WTC11 (cell line): ENCODE measurements at regions not wholly inside any gene's neighbourhood (a gene's known extent, or its start where the extent isn't known, plus 50 kb on each side); places are given as distances from the start of the nearest gene placed in this dataset.

Source experiments
- ATAC-seq: fragments of 200-7000 bp; cut with Tn5 transposase; 2 replicates; pipeline ENCODE4 v1.10.0; 2021; ENCODE audit warnings: mild to moderate bottlenecking, moderate library complexity
- CTCF ChIA-PET: fragments of 300-600 bp; sonication (Branson Sonifier 250); formaldehyde crosslinking; loops from one replicate; lab custom pipeline; 2021; ENCODE audit warnings: antibody characterized with exemption; lab: Charles Lee
- POLR2A ChIA-PET: fragments of 350-600 bp; sonication (Branson Sonifier 250); formaldehyde crosslinking; loops from one replicate; lab custom pipeline; 2021; ENCODE audit warnings: antibody characterized with exemption; lab: Charles Lee
- DNase-seq: peaks from one replicate; pipeline ENCODE4 v3.0.0; 2021; ENCODE audit warnings: low spot score
- H3K27ac Mint-ChIP-seq: 2 replicates; pipeline ENCODE4 v1.8.0; 2021; ENCODE audit warnings: mixed read lengths
- H3K27me3 Mint-ChIP-seq: 2 replicates; pipeline ENCODE4 v1.8.0; 2021; ENCODE audit warnings: low read depth, mild to moderate bottlenecking, moderate library complexity, mixed read lengths
- H3K36me3 Mint-ChIP-seq: 2 replicates; pipeline ENCODE4 v1.8.0; 2021; ENCODE audit warnings: mixed read lengths
- H3K4me1 Mint-ChIP-seq: 2 replicates; pipeline ENCODE4 v1.8.0; 2022; ENCODE audit warnings: mixed read lengths
- H3K4me3 Mint-ChIP-seq: 2 replicates; pipeline ENCODE4 v1.8.0; 2021; ENCODE audit warnings: mild to moderate bottlenecking, moderate library complexity, mixed read lengths
- H3K9me3 Mint-ChIP-seq: 2 replicates; pipeline ENCODE4 v1.8.0; 2021; ENCODE audit warnings: mixed read lengths
- ATF6 ChIP-seq: sonication (generic); formaldehyde crosslinking; IDR thresholded peaks from 2 replicates; pipeline ENCODE4 v1.8.1; 2023; ENCODE audit warnings: mild to moderate bottlenecking, missing genetic modification reagents
- CREB1 ChIP-seq: sonication (generic); formaldehyde crosslinking; IDR thresholded peaks from 2 replicates; pipeline ENCODE4 v1.8.0; 2023; ENCODE audit warnings: mild to moderate bottlenecking, missing genetic modification reagents
- E2F4 ChIP-seq: sonication (generic); formaldehyde crosslinking; IDR thresholded peaks from 2 replicates; pipeline ENCODE4 v1.8.1; 2022; ENCODE audit warnings: low read depth, mild to moderate bottlenecking, moderate library complexity, missing genetic modification reagents, borderline replicate concordance
- FOXJ3 ChIP-seq: sonication (generic); formaldehyde crosslinking; IDR thresholded peaks from 2 replicates; pipeline ENCODE4 v1.9.0; 2021; ENCODE audit warnings: missing genetic modification reagents, mild to moderate bottlenecking, borderline replicate concordance
- GABPB1 ChIP-seq: sonication (generic); formaldehyde crosslinking; IDR thresholded peaks from 2 replicates; pipeline ENCODE4 v1.8.1; 2023; ENCODE audit warnings: mild to moderate bottlenecking, missing genetic modification reagents
- HMGXB4 ChIP-seq: sonication (generic); formaldehyde crosslinking; IDR thresholded peaks from 2 replicates; pipeline ENCODE4 v1.8.1; 2023; ENCODE audit warnings: mild to moderate bottlenecking, moderate library complexity, missing genetic modification reagents
- MLX ChIP-seq: sonication (generic); formaldehyde crosslinking; IDR thresholded peaks from 2 replicates; pipeline ENCODE4 v1.8.1; 2023; ENCODE audit warnings: mild to moderate bottlenecking, missing genetic modification reagents, moderate library complexity
- NFATC4 ChIP-seq: fragments of 250-450 bp; sonication (Bioruptor Pico); IDR thresholded peaks from 2 replicates; pipeline ENCODE4 v1.9.0; 2021; ENCODE audit warnings: mild to moderate bottlenecking
- NFYB ChIP-seq: sonication (generic); formaldehyde crosslinking; conservative IDR thresholded peaks from 2 replicates; pipeline ENCODE4 v1.8.0; 2022; ENCODE audit warnings: low read depth, missing genetic modification reagents
- NR1H2 ChIP-seq: sonication (generic); formaldehyde crosslinking; IDR thresholded peaks from 2 replicates; pipeline ENCODE4 v1.9.0; 2021; ENCODE audit warnings: mild to moderate bottlenecking, moderate library complexity, missing genetic modification reagents
- PRDM15 ChIP-seq: sonication (generic); formaldehyde crosslinking; IDR thresholded peaks from 2 replicates; pipeline ENCODE4 v1.8.0; 2022; ENCODE audit warnings: missing genetic modification reagents
- PREB ChIP-seq: sonication (generic); formaldehyde crosslinking; IDR thresholded peaks from 2 replicates; pipeline ENCODE4 v1.8.1; 2022; ENCODE audit warnings: mild to moderate bottlenecking, missing genetic modification reagents, moderate library complexity, borderline replicate concordance
- RELA ChIP-seq: sonication (generic); formaldehyde crosslinking; IDR thresholded peaks from 2 replicates; pipeline ENCODE4 v1.8.1; 2022; ENCODE audit warnings: missing genetic modification reagents, mild to moderate bottlenecking, borderline replicate concordance
- SOX15 ChIP-seq: fragments of 250-450 bp; sonication (Bioruptor Pico); IDR thresholded peaks from 2 replicates; pipeline ENCODE4 v1.9.0; 2021; ENCODE audit warnings: mild to moderate bottlenecking
- SP1 ChIP-seq: sonication (generic); formaldehyde crosslinking; conservative IDR thresholded peaks from 2 replicates; pipeline ENCODE4 v1.8.1; 2022; ENCODE audit warnings: missing genetic modification reagents
- USF1 ChIP-seq: sonication (generic); formaldehyde crosslinking; IDR thresholded peaks from 2 replicates; pipeline ENCODE4 v1.8.0; 2022; ENCODE audit warnings: mild to moderate bottlenecking, missing genetic modification reagents
- ZBTB43 ChIP-seq: sonication (generic); formaldehyde crosslinking; IDR thresholded peaks from 2 replicates; pipeline ENCODE4 v1.8.1; 2023; ENCODE audit warnings: mild to moderate bottlenecking, missing genetic modification reagents
- ZNF263 ChIP-seq: sonication (generic); formaldehyde crosslinking; IDR thresholded peaks from 2 replicates; pipeline ENCODE4 v1.8.1; 2022; ENCODE audit warnings: low read depth, mild to moderate bottlenecking, moderate library complexity, missing genetic modification reagents
- ZNF396 ChIP-seq: fragments of 250-450 bp; sonication (Bioruptor Pico); IDR thresholded peaks from 2 replicates; pipeline ENCODE4 v1.8.0; 2021; ENCODE audit warnings: mild to moderate bottlenecking, moderate library complexity, borderline replicate concordance
- ZNF532 ChIP-seq: fragments of 250-450 bp; sonication (Bioruptor Pico); IDR thresholded peaks from 2 replicates; pipeline ENCODE4 v1.9.0; 2021; ENCODE audit warnings: mild to moderate bottlenecking, borderline replicate concordance

- TF ChIP-seq HMGXB4 (CRISPR knock-in tag): no peak
- TF ChIP-seq ZNF396 (CRISPR knock-in tag): no peak
- TF ChIP-seq SP1 (CRISPR knock-in tag): no peak
Observed at GRCh38 chr4:31905363-31905762, 1185.2 kb downstream of the PCDH7 start (continued).

- no peaks in the 10 kb centered on the region for H3K4me1 Mint-ChIP-seq
- TF ChIP-seq FOXJ3: no peak
- TF ChIP-seq ZBTB43 (CRISPR knock-in tag): no peak
- no peak for TF ChIP-seq RELA (CRISPR knock-in tag)
- TF ChIP-seq MLX (CRISPR knock-in tag): no peak
- no peak for TF ChIP-seq ATF6 (CRISPR knock-in tag)
- no peak for TF ChIP-seq SOX15
- TF ChIP-seq ZNF263: no peak
- TF ChIP-seq USF1: no peak
- no peak for TF ChIP-seq E2F4
- no peak for TF ChIP-seq PREB (CRISPR knock-in tag)
- TF ChIP-seq NFYB (CRISPR knock-in tag): no peak
- TF ChIP-seq NR1H2 (CRISPR knock-in tag): no peak
- no peak for TF ChIP-seq NFATC4 (CRISPR knock-in tag)
- no peak for TF ChIP-seq ZNF532
- TF ChIP-seq CREB1 (CRISPR knock-in tag): no peak
- no peak for TF ChIP-seq PRDM15 (CRISPR knock-in tag)
- TF ChIP-seq GABPB1 (CRISPR knock-in tag): no peak
- H3K27ac Mint-ChIP-seq: no peak overlapping the region
- DNase-seq (no peak), ATAC-seq (no peak)
- no peaks in the 10 kb centered on the region for H3K27me3 Mint-ChIP-seq
- ChIA-PET CTCF (no interaction called here), POLR2A (no interaction called here)
- H3K9me3 Mint-ChIP-seq: peaks cover 43% of the 10 kb centered on the region
- peaks cover 22% of the 10 kb centered on the region for H3K36me3 Mint-ChIP-seq
- H3K4me3 Mint-ChIP-seq: no peak overlapping the region
Observed at GRCh38 chr4:31908261-31908660, 1188.1 kb downstream of the PCDH7 start.
